ENCODE measurements at regions not wholly inside any gene's neighbourhood (a gene's known extent, or its start where the extent isn't known, plus 50 kb on each side); places are given as distances from the start of the nearest gene placed in this dataset.
A peak's percentile ranks its signal among the peaks of the same experiment; 100 is the strongest.
"Not testable (repeated sequence)": the region's sequence is repeated elsewhere in the genome, so short reads cannot be mapped to it uniquely, and the experiment has no call there.

DNA sequence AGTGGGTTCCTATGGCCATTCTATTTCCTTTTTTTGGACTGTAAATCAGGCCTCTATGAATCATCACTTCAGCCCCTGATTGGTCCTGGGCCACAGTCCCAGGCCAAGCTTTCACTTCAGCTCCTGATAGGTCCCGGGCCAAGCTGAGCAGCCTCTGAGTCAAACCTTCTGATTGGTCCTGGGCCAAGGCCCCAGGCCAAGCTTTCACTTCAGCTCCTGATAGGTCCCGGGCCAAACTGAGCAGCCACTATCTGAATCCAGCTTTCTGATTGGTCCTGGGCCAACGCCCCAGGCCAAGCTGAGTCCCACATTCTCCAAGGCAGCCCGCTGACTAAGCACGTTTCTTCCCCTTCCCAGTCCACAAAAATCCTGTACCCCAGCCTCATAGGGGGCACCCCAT, 1972.9 kb upstream of the ACO1 start:
- DNase-seq: no peak

DNA sequence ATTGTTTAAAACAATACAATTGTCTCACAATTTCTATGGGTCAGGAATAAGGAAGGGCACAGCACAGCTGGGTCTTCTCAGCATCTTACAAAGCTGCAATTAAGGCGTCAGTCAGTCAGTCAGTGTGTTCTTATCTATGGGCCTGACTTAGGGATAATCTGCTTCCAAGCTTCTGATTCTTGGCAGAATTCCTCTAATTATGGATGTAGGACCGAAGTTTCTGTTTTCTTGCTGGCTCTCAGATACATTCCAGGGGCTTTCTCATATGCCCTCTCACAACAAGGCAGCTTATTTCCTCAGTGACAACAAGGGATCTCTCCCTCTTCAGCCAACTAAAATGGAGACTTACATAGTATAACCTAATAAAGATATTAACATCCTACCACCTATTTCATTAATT, 1925.3 kb upstream of the ACO1 start:
- no peak for DNase-seq

GRCh38 chr9:30476826-30477225, 1907.6 kb upstream of the ACO1 start:
- DNase-seq: no peak

DNA sequence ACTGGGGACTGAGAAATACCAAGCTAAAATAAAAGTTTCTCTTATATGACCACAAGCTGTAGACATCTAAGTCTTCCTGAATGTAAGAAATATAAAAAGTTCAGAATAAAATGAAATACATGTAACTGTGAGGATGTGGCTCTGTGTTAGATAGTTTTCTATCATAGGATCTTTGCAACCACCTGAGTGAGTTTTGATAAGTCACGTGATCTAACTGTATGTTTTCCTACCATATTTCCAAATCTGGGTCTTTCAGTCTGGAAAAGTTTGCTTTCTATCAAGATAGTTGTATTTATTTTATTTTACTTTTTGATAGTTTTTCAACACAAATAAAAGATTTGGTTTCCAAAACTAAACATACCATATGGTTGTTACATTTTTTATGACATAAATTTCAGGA, 1905.8 kb upstream of the ACO1 start:
- DNase-seq: no peak

GRCh38 chr9:30482499-30482898, 1901.9 kb upstream of the ACO1 start:
- DNase-seq: no peak

DNA sequence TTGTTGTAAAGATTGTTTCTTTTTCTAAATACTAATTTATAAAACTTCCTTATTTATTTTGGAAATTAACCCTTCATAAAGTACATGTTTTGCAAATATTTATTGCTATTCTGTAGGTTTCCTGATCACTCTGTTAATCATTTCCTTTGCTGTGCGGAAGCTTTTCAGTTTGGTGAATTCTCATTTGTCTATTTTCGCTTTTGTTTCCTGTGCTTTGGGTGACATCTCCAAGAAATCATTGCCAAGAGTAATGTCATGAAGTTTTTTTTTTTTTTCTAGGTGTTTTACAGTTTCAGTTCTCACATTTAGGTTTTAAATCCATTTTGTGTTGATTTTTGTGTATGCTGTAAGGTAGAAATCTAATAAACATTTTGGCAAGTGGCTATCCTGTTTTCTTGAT, 1899.8 kb upstream of the ACO1 start:
- DNase-seq: no peak

GRCh38 chr9:30504502-30504905, 1879.9 kb upstream of the ACO1 start:
- DNase-seq: no peak

DNA sequence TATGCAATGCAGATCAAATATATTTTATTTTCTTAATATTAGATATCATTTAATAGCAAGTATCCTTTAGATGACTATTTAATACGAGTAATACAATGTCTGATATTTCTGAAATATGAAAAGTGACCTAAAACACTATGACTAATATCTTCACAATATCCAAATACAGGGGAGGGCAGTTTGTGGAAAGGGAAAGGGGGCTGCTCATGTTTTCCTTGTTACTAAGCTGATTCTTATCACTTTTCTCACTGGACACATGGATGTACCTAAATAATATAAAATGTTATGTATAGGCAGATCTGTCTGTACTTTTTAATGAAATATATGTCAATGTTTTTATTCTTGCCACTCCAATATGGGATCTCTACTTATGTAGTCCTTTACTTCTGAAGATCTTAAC, 1879.1 kb upstream of the ACO1 start:
- no peak for DNase-seq

GRCh38 chr9:30506749-30507148, 1877.7 kb upstream of the ACO1 start:
- no peak for DNase-seq

DNA sequence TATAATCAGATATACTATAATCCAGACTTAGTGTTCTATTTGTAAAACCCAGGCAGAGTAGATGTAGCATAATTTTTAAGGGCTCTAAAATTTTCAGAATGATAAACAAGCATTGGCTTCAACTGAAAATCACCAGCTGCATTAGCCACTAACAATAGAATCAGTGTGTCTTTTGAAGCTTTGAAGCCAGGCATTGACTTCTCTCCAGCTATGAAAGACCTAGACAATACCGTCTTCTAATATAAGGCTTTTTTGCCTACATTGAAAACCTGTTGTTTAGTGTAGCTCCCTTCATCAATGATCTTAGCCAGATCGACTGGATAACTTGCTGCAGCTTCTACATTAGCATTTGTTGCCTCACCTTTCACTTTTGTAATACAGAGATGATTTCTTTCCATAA, 1877.3 kb upstream of the ACO1 start:
- DNase-seq: peak in 2 of 56 donors; percentile 1 to 13

- DNase-seq: no peak
Measured at GRCh38 chr9:30511666-30512065, 1872.8 kb upstream of the ACO1 start.

- DNase-seq: no peak
Measured at GRCh38 chr9:30519166-30519565, 1865.3 kb upstream of the ACO1 start.

DNA sequence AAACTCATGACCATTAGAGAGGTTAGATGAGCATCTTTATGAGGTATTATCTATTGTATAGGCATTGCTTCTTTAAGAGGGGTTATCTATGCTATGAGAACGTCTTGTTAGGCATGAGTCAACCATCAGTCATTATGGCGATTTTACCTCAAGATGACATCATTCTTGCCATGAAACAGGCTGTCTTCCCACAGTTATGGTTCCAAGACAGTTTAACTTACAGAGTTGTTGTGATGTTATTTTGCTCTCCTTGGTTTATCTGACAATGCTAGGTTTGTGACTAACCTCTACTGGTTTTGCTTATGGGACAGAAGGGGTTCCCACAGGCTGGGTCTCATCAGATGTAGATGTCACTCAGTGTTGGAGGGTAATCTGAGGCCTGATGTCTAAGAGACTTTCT, 1864.7 kb upstream of the ACO1 start:
- no peak for DNase-seq

DNA sequence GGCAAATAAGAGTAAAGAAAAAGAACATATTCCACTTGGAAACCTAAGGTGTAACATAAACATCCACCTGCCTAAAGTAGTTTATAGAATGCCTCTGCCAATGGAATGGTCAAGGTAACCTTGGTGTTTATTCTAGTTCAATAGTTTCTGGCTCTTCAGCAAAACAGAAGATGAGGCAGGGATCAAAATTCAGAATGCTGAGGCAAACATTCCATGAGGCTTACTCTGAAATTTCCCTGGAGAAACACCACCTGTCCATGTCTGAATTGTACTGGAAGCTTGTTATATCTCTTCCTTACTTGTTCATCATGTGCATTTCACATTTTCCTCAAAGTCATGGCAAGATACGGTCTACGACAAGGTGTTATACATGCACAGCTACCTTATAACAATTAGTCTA, 1862.4 kb upstream of the ACO1 start:
- DNase-seq: no peak

DNA sequence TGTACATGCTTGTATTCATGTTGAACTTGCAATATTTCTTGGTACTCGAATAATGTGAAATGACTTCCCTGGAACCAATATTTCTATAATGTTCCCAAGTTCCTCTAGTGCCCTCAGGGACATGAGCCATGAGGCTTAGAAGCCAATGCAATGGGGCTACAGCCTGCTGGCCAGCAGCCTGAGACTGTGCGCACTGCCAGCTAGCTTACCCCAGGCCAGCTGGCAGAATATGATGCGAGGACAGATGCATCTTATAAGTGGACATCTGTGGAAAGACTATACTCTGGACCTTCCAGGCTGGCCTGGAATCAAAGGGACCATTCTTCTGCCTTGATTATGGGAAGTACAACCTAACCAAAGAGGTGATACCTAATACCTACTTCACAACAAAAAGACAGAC, 1862.0 kb upstream of the ACO1 start:
- peak in 25 of 56 donors; percentile 1 to 61 (median 12) for DNase-seq

- no peak for DNase-seq
Measured at GRCh38 chr9:30524311-30524710, 1860.1 kb upstream of the ACO1 start.

GRCh38 chr9:30534455-30534854, 1850.0 kb upstream of the ACO1 start:
- DNase-seq: no peak

DNA sequence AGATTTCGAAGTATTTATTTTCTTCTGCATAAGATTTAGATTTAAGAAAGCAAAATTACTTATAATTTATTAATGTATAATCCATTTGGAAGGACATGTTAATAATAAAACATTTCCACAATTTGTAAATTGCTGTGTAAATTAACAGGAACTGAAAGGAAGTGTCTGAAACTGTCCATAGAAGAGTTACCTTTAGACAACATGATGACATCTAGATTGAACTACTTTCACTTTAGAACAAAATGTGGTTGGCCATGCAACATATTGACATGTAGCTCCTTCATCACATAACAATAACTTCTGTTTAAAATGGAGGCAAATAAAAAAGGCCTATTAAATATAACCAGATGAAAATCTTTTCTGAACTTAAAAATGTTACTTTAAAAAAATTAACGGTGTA, 1849.5 kb upstream of the ACO1 start:
- no peak for DNase-seq

DNA sequence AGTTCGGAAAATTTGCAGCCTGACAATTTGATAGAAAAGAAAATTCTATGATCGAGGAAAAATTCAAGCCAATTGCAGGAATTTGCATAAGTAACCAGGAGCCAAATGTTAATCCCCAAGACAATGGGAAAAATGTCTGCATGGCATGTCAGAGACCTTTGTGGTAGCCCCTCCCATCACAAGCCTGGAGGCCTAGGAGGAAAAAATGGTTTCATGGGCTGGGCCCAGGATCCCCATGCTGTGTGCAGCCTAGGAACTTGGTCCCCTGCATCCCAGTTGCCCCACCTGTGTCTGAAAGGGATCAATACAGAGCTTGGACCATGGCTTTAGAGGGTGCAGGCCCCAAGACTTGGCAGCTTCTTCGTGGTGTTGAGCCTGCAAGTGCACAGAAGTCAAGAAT, 1847.9 kb upstream of the ACO1 start:
- no peak for DNase-seq

- DNase-seq: not testable (repeated sequence)
Measured at GRCh38 chr9:30539696-30540095, 1844.7 kb upstream of the ACO1 start.

- no peak for DNase-seq
Measured at GRCh38 chr9:30574355-30575151, 1809.9 kb upstream of the ACO1 start.

DNA sequence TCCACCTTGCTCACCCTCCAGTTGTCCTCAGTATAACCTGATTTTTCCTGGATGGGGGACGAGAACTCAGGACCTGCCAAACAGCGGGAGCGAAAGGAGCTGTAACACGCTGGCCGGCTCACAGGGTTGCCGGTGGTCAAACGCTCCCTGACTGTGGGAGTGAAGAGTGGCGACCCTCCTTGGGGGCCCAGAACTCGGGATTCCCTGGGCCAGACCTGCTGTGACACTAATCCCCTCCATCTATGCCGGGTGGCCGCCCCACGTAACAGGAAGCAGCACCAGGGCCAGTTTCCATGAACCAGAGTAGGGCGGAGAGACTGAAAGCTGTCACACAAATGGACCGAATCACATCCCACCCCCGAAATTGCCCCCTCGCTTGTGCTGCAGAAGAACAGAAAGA, 1809.2 kb upstream of the ACO1 start:
- DNase-seq: no peak

DNA sequence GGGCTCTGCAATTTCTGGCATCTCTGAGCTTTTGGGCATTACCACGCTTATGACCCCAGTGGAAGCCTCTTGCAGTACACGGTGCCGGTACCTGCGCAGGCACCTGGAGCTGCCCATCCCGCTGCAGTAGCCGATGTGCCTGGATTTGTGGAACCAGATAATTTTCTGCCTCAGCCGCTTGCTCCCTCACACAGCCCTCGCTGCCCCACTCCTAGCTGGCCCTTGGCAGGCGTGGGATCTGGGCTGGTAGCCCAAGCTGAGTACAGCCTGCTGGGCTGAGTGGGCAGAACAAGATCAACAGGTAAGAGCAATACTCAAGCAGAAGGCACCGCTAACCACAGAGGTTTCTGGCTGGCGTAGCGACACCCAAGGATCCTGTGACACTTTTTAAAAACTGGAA, 1808.8 kb upstream of the ACO1 start:
- no peak for DNase-seq

DNA sequence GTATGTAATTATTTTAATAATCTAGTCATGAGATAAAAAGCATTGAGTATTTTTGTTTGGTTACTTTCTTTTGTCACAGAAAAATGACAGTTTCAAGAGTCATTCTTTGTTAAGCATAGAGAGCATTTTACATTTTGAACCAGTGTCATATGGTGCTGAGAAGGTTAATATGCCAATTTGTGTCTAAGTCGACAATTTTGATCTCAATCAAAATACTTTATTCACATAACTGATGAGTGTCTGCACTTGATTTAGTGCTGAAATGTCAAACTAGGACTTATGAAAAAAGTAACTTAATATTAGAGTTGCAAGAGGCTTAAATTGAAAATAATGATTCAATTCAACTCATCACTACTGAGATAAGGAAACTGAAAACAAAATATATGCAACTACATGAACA, 1804.6 kb upstream of the ACO1 start:
- DNase-seq: no peak

Measured in nucleus accumbens (tissue), 56 donors.